ENCODE measurements at regions not wholly inside any gene's neighbourhood (a gene's known extent, or its start where the extent isn't known, plus 50 kb on each side); places are given as distances from the start of the nearest gene placed in this dataset.

GRCh38 chr20:51198876-51199523, 176.1 kb upstream of the KCNG1 start:
- ATAC-seq (ENCODE audit: low read depth) (no peak), DNase-seq (no peak)
- Histone ChIP-seq H3K18ac (ENCODE audit: low read depth, low read length) (no peak overlapping the region), H3K4me1 (ENCODE audit: control insufficient read depth, insufficient read depth, low read length) (peaks cover 7% of the 10 kb centered on the region), H3K27me3 (ENCODE audit: control insufficient read depth, insufficient read depth, low read length) (peaks cover 4% of the 10 kb centered on the region; the same call in 1 of the 2 replicates), H2AFZ (replicated peaks; ENCODE audit: low read length, poor library complexity) (no peak overlapping the region), H2AK5ac (ENCODE audit: low read depth, low read length) (no peak overlapping the region), H4K8ac (ENCODE audit: low read depth in 2 of 2, low read length in 2 of 2) (no peak overlapping the region), H3K4me3 (ENCODE audit: insufficient read depth, low read depth, low read length) (no peak overlapping the region), H3K27ac (ENCODE audit: insufficient read depth, low read length) (no peak overlapping the region), H3K9me3 (ENCODE audit: control insufficient read depth, insufficient read depth, low read length) (peaks cover 3% of the 10 kb centered on the region; the same call in 1 of the 2 replicates), H2BK5ac (ENCODE audit: low read depth, low read length, poor library complexity, severe bottlenecking) (no peak overlapping the region), H3K79me1 (ENCODE audit: low read depth in 1 of 2, low read length in 2 of 2) (no peaks in the 10 kb centered on the region), H4K5ac (ENCODE audit: low read depth, low read length) (no peak overlapping the region), H3K9ac (ENCODE audit: low read depth, low read length) (no peak overlapping the region), H2BK20ac (ENCODE audit: low read depth, low read length) (no peak overlapping the region), H3K56ac (ENCODE audit: extremely low read depth, insufficient read depth, low read length) (no peak overlapping the region), H3K23ac (ENCODE audit: low read depth, low read length) (no peak overlapping the region), H3K4ac (ENCODE audit: low read depth, low read length) (peak overlapping the region; percentile 33; the same call in 1 of the 2 replicates), H3K9me1 (ENCODE audit: insufficient read depth, low read length) (peaks cover 16% of the 10 kb centered on the region), H3K4me2 (ENCODE audit: low read depth, low read length) (no peak overlapping the region), H4K91ac (ENCODE audit: insufficient read depth, low read depth, low read length) (no peak overlapping the region), H2AK9ac (replicated peaks; ENCODE audit: low read depth, low read length, poor library complexity) (no peak overlapping the region), H2BK15ac (ENCODE audit: low read depth, low read length) (no peak overlapping the region), H3K36me3 (ENCODE audit: control insufficient read depth, insufficient read depth, low read length) (no peaks in the 10 kb centered on the region), H2BK120ac (ENCODE audit: low read depth, low read length) (no peak overlapping the region), H3K14ac (replicated peaks; ENCODE audit: low read depth, low read length) (no peak overlapping the region), H4K20me1 (ENCODE audit: insufficient read depth, low read length) (no peaks in the 10 kb centered on the region)
- ChIA-PET CTCF (no interaction called here), POLR2A (ENCODE audit: unreplicated experiment) (no interaction called here)
- intact Hi-C loops (cut with micrococcal nuclease) (no loop called here), dilution Hi-C loops (cut with HindIII; ENCODE audit: low sequenced_read_pairs, unreplicated experiment) (no loop called here), in situ Hi-C loops (cut with MboI; ENCODE audit: low sequenced_read_pairs) (no loop called here)
- TF ChIP-seq MXI1 (IDR thresholded peaks at IDR 0.05; ENCODE audit: borderline replicate concordance, low read depth, low read length) (no peak), RFX5 (IDR thresholded peaks at IDR 0.05; ENCODE audit: low read depth, low read length) (no peak), NFE2L2 (IDR thresholded peaks at IDR 0.05; ENCODE audit: low read depth, low read length) (no peak), MAZ (IDR thresholded peaks at IDR 0.05; ENCODE audit: borderline replicate concordance, low read depth, low read length) (no peak)
- no CpG with 5 or more reads among the region's 6 CpGs for WGBS, 2 experiments (ENCODE audit: extremely low coverage in 2 of 2, insufficient read length in 1 of 2)
- BruUV-seq (replicated peaks): no TSS peak

All from IMR-90 (cell line).